ENCODE measurements at regions not wholly inside any gene's neighbourhood (a gene's known extent, or its start where the extent isn't known, plus 50 kb on each side); places are given as distances from the start of the nearest gene placed in this dataset.

- DNase-seq (ENCODE audit: insufficient read length, low spot score) (no peak), FAIRE-seq (no peak)
- TF ChIP-seq, protein P1, sequence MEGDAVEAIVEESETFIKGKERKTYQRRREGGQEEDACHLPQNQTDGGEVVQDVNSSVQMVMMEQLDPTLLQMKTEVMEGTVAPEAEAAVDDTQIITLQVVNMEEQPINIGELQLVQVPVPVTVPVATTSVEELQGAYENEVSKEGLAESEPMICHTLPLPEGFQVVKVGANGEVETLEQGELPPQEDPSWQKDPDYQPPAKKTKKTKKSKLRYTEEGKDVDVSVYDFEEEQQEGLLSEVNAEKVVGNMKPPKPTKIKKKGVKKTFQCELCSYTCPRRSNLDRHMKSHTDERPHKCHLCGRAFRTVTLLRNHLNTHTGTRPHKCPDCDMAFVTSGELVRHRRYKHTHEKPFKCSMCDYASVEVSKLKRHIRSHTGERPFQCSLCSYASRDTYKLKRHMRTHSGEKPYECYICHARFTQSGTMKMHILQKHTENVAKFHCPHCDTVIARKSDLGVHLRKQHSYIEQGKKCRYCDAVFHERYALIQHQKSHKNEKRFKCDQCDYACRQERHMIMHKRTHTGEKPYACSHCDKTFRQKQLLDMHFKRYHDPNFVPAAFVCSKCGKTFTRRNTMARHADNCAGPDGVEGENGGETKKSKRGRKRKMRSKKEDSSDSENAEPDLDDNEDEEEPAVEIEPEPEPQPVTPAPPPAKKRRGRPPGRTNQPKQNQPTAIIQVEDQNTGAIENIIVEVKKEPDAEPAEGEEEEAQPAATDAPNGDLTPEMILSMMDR (IDR thresholded peaks at IDR 0.05; ENCODE audit: insufficient read depth, missing control alignments) = no peak
Measured at GRCh38 chr14:39877577-39878190, 445.5 kb upstream of the FBXO33 start.

GRCh38 chr14:39876916-39877315 is 444.7 kb upstream of the FBXO33 start:
- FAIRE-seq (no peak), DNase-seq (ENCODE audit: insufficient read length, low spot score) (no peak)
- TF ChIP-seq, protein P1 (IDR thresholded peaks at IDR 0.05; ENCODE audit: insufficient read depth, missing control alignments) = no peak

GRCh38 chr14:39875028-39875427 is 442.8 kb upstream of the FBXO33 start:
- no peak for DNase-seq (ENCODE audit: insufficient read length, low spot score)
- TF ChIP-seq, protein P1 (IDR thresholded peaks at IDR 0.05; ENCODE audit: insufficient read depth, missing control alignments) = no peak
- no peak for FAIRE-seq

GRCh38 chr14:39873791-39874190 is 441.6 kb upstream of the FBXO33 start:
- FAIRE-seq (no peak), DNase-seq (ENCODE audit: insufficient read length, low spot score) (no peak)
- TF ChIP-seq, protein P1 (IDR thresholded peaks at IDR 0.05; ENCODE audit: insufficient read depth, missing control alignments) = no peak

DNA sequence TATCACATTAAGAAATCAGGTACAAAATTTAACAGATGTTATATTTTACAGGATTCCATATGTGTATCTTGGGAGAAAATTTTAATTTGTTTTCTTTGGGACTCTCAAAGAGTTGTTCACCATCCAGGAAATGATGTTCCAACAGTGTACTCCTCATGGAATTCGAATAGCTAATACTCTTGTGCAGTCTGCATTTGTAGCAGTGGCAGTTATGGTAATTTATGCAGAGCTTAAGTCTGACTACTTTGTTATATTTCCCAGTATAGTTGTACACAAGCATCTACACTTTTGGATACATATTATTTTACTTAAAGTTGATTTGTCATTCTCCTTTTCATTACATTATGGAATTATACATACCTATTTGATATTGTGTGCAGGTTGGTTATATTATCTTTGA is 436.7 kb upstream of the FBXO33 start:
- DNase-seq (ENCODE audit: insufficient read length, low spot score) (no peak), FAIRE-seq (no peak)

DNA sequence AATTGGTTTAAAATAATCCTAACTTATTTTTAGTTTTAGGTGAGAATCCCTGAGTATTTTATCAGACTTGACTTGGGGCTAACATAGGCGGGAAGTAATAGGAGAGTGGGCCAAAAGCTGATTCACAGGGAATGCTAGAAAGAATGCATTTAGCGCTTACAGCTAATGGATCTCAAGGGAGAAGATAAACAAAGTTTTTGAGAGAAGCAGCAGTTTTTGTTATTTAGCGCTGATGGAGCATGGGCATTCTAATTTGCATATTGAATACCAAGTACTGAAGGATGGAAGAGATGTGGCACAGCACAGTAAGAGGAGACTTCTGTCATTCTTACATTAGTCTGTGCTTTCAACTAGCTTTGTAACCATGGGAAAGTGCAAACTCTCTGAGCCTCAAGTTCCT is 436.0 kb upstream of the FBXO33 start:
- FAIRE-seq (no peak), DNase-seq (ENCODE audit: insufficient read length, low spot score) (no peak)
- TF ChIP-seq, protein P1 (IDR thresholded peaks at IDR 0.05; ENCODE audit: insufficient read depth, missing control alignments) = no peak

More for the DNA sequence above, 436.7 kb upstream of the FBXO33 start:
- TF ChIP-seq, protein P1 (IDR thresholded peaks at IDR 0.05; ENCODE audit: insufficient read depth, missing control alignments) = no peak

GRCh38 chr14:39863441-39863840 is 431.2 kb upstream of the FBXO33 start:
- TF ChIP-seq, protein P1 (IDR thresholded peaks at IDR 0.05; ENCODE audit: insufficient read depth, missing control alignments) = no peak
- FAIRE-seq = no peak
- no peak for DNase-seq (ENCODE audit: insufficient read length, low spot score)
